Gastroesophageal sphincter (tissue), 3 donors: ENCODE measurements at regions not wholly inside any gene's neighbourhood (a gene's known extent, or its start where the extent isn't known, plus 50 kb on each side); places are given as distances from the start of the nearest gene placed in this dataset.

Source experiments
- CTCF ChIP-seq, 4 experiments: fragments of 200-600 bp in 2 of 4; fragments of 450-650 bp in 2 of 4; sonication (generic) in 1 of 4; IDR thresholded peaks; one replicate each; pipeline ENCODE4 v1.5.1; 2017 to 2019; ENCODE audit warnings: antibody characterized with exemption in 4 of 4, mild to moderate bottlenecking in 2 of 4, moderate library complexity in 2 of 4
- POLR2A ChIP-seq, 2 donors: fragments of 450-650 bp; IDR thresholded peaks; one replicate each; pipeline ENCODE4 v1.6.1; 2017; ENCODE audit warnings: antibody characterized with exemption in 2 of 2, mild to moderate bottlenecking in 2 of 2, moderate library complexity in 1 of 2
- POLR2AphosphoS5 ChIP-seq: sonication (generic); formaldehyde crosslinking; IDR thresholded peaks from one replicate; pipeline ENCODE4 v1.6.1; 2017; ENCODE audit warnings: antibody characterized with exemption

GRCh38 chr16:64544859-64545258, 577.0 kb downstream of the CDH11 start:
- TF ChIP-seq CTCF (IDR thresholded peaks at IDR 0.05) (no peak), POLR2A (IDR thresholded peaks at IDR 0.05) (no peak), POLR2AphosphoS5 (no peak)
